Esophagus squamous epithelium (tissue), 5 donors: ENCODE measurements at regions not wholly inside any gene's neighbourhood (a gene's known extent, or its start where the extent isn't known, plus 50 kb on each side); places are given as distances from the start of the nearest gene placed in this dataset.
"Not testable (repeated sequence)": the region's sequence is repeated elsewhere in the genome, so short reads cannot be mapped to it uniquely, and the experiment has no call there.

Experiments used
- DNase-seq: peaks from one replicate; lab custom pipeline; 2025; lab: John Stamatoyannopoulos, UW
- H3K27ac ChIP-seq, 4 donors: fragments of 200-600 bp; sonication (generic); one replicate each; pipeline ENCODE4 v1.5.1; 2016 to 2019; ENCODE audit warnings: mild to moderate bottlenecking in 1 of 4
- H3K27me3 ChIP-seq, 4 donors: fragments of 200-600 bp; sonication (generic); 1 replicate in 3 of 4; 2 replicates in 1 of 4; pipeline versions ENCODE4 v1.5.1 to v1.6.0; 2017 to 2021; ENCODE audit warnings: antibody characterized with exemption in 1 of 4
- H3K36me3 ChIP-seq, 3 donors: fragments of 200-600 bp; sonication (generic); one replicate each; pipeline ENCODE4 v1.5.1; 2016 to 2019
- H3K4me1 ChIP-seq, 3 donors: fragments of 200-600 bp; sonication (generic); one replicate each; pipeline ENCODE4 v1.5.1; 2017 to 2019
- H3K4me3 ChIP-seq, 4 donors: fragments of 200-600 bp; sonication (generic); 1 replicate in 3 of 4; 2 replicates in 1 of 4; pipeline ENCODE4 v1.5.1; 2016 to 2019; ENCODE audit warnings: mild to moderate bottlenecking in 2 of 4, moderate library complexity in 1 of 4
- H3K9me3 ChIP-seq, 3 donors: fragments of 200-600 bp; sonication (generic); one replicate each; pipeline ENCODE4 v1.5.1; 2016 to 2019
- CTCF ChIP-seq, 6 experiments: fragments of 450-650 bp in 4 of 6; fragments of 200-600 bp in 2 of 6; sonication (generic) in 2 of 6; IDR thresholded peaks; one replicate each; pipeline ENCODE4 v1.5.1; 2016 to 2019; ENCODE audit warnings: antibody characterized with exemption in 6 of 6, mild to moderate bottlenecking in 4 of 6, moderate library complexity in 4 of 6
- POLR2A ChIP-seq, 4 donors: fragments of 450-650 bp; IDR thresholded peaks; one replicate each; pipeline ENCODE4 v1.6.1; 2017; ENCODE audit warnings: antibody characterized with exemption in 4 of 4, mild to moderate bottlenecking in 4 of 4, moderate library complexity in 3 of 4
- WGBS, 2 donors: methylation state at CpG; one replicate each; pipeline ENCODE4 v1.1.5; 2018; 5-methylcytosine and 5-hydroxymethylcytosine counted together
- intact Hi-C: fragments of 100-400 bp; cut with DNase I; formaldehyde crosslinking; loops from one replicate; pipeline ENCODE4 v1.15.0; 2022
- donor health status: DM: yes; HTN: yes; CAD: no.

GRCh38 chr6:62775427-62776022, 435.7 kb upstream of the FKBP1C start:
- intact Hi-C loops, result no loop called here
- WGBS, 2 donors, result 45 to 53% methylated on average over 5 of the region's 5 CpGs
- peak in 2 of 6 experiments; percentile 16 to 21 for TF ChIP-seq CTCF (IDR thresholded peaks at IDR 0.05)
- TF ChIP-seq POLR2A (IDR thresholded peaks at IDR 0.05), result no peak
- H3K27ac ChIP-seq, result no peak overlapping the region
- H3K27me3 ChIP-seq, result no peaks in the 10 kb centered on the region
- H3K4me3 ChIP-seq, result no peak overlapping the region
- no peaks in the 10 kb centered on the region for H3K9me3 ChIP-seq
- H3K4me1 ChIP-seq, result no peaks in the 10 kb centered on the region
- H3K36me3 ChIP-seq, result no peaks in the 10 kb centered on the region
- no peak for DNase-seq

GRCh38 chr6:62766174-62766573, 445.1 kb upstream of the FKBP1C start:
- H3K4me3 ChIP-seq, H3K36me3 ChIP-seq, H3K27ac ChIP-seq, DNase-seq, H3K27me3 ChIP-seq, intact Hi-C loops, H3K4me1 ChIP-seq, H3K9me3 ChIP-seq: not testable (repeated sequence)
- 57 to 62% methylated on average over 5 of the region's 5 CpGs for WGBS, 2 donors

- Histone ChIP-seq H3K4me1 (no peaks in the 10 kb centered on the region), H3K36me3 (no peaks in the 10 kb centered on the region), H3K27ac (no peak overlapping the region), H3K9me3 (no peaks in the 10 kb centered on the region), H3K4me3 (no peak overlapping the region), H3K27me3 (no peaks in the 10 kb centered on the region)
- no peak for TF ChIP-seq POLR2A (IDR thresholded peaks at IDR 0.05)
- TF ChIP-seq CTCF (IDR thresholded peaks at IDR 0.05), result no peak
- WGBS, 2 donors, result 41 to 53% methylated on average over 3 of the region's 3 CpGs
- DNase-seq, result no peak
- intact Hi-C loops, result no loop called here
Observed at GRCh38 chr6:62764841-62765240, 446.4 kb upstream of the FKBP1C start.

- intact Hi-C loops, result no loop called here
- no peaks in the 10 kb centered on the region for H3K36me3 ChIP-seq
- no peaks in the 10 kb centered on the region for H3K27me3 ChIP-seq
- H3K27ac ChIP-seq, result no peak overlapping the region
- no peak for TF ChIP-seq CTCF (IDR thresholded peaks at IDR 0.05)
- TF ChIP-seq POLR2A (IDR thresholded peaks at IDR 0.05), result no peak
- WGBS, 2 donors, result 49 to 58% methylated on average over 2 of the region's 2 CpGs
- no peak for DNase-seq
- no peak overlapping the region for H3K4me3 ChIP-seq
- no peaks in the 10 kb centered on the region for H3K4me1 ChIP-seq
- no peaks in the 10 kb centered on the region for H3K9me3 ChIP-seq
Observed at GRCh38 chr6:62763125-62763912, 447.9 kb upstream of the FKBP1C start.

GRCh38 chr6:62746968-62747367, 460.9 kb upstream of the KHDRBS2 start:
- H3K9me3 ChIP-seq, result peaks cover 0 to 3% (median 0%) of the 10 kb centered on the region in 3 donors
- TF ChIP-seq POLR2A (IDR thresholded peaks at IDR 0.05) (no peak), CTCF (IDR thresholded peaks at IDR 0.05) (no peak)
- no peaks in the 10 kb centered on the region for H3K27me3 ChIP-seq
- no peak overlapping the region for H3K27ac ChIP-seq
- intact Hi-C loops, result no loop called here
- H3K36me3 ChIP-seq, result no peaks in the 10 kb centered on the region
- DNase-seq, result no peak
- 60 to 70% methylated on average over 1 of the region's 1 CpG for WGBS, 2 donors
- H3K4me3 ChIP-seq, result no peak overlapping the region
- H3K4me1 ChIP-seq, result no peaks in the 10 kb centered on the region
